ENCODE measurements at regions not wholly inside any gene's neighbourhood (a gene's known extent, or its start where the extent isn't known, plus 50 kb on each side); places are given as distances from the start of the nearest gene placed in this dataset.

DNA sequence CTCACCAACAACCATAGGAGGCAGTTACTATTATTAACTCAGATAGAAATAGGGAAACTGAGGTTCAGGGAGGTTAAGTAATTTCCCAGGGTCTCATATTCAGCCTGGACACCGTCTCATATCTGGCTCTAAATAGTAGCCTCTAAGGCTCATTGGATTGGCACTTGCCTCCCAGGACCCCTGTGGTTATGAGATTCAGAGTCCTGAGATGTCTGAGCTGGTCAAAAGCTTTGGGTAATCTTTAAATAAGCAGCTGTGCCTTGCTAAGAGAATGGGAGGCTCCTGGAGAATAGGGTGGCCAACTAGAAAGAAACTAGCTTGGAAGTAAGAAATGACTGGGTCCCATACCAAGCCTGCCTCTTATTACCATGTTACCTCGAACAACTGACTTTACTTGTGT, 50.3 kb upstream of the CRHR1 start:
- Histone ChIP-seq H3K27ac (ENCODE audit: insufficient read depth in 1 of 2, low read depth in 1 of 2, low read length in 2 of 2, poor library complexity in 1 of 2, severe bottlenecking in 2 of 2) (no peak overlapping the region), H3K4me1 (ENCODE audit: control extremely low read depth in 1 of 4, control insufficient read depth in 4 of 4, insufficient read depth in 4 of 4, low read length in 3 of 4) (no peaks in the 10 kb centered on the region), H3K9me3 (ENCODE audit: control extremely low read depth in 1 of 5, control insufficient read depth in 4 of 5, insufficient read depth in 2 of 5, low read depth in 1 of 5, low read length in 4 of 5) (peaks cover 0 to 22% (median 10%) of the 10 kb centered on the region in 5 experiments), H3K27me3 (replicated peaks in 2 of 5; ENCODE audit: control insufficient read depth in 4 of 5, insufficient read depth in 5 of 5, low read length in 4 of 5) (peaks cover 0 to 4% (median 0%) of the 10 kb centered on the region in 5 experiments), H3K4me3 (ENCODE audit: control insufficient read depth in 1 of 7, extremely low read depth in 1 of 7, insufficient read depth in 4 of 7, low read depth in 2 of 7, low read length in 6 of 7) (no peak overlapping the region), H3K36me3 (ENCODE audit: control insufficient read depth in 4 of 4, insufficient read depth in 4 of 4, low read length in 3 of 4) (no peaks in the 10 kb centered on the region)
- 72% methylated on average over 2 of the region's 2 CpGs for WGBS (ENCODE audit: insufficient coverage)
- no peak for DNase-seq
- CTCF ChIA-PET, result no interaction called here
- POLR2A ChIA-PET, result no interaction called here

Measured in common myeloid progenitor, CD34-positive (primary cell).